T-helper 2 cell (primary cell): ENCODE measurements at regions not wholly inside any gene's neighbourhood (a gene's known extent, or its start where the extent isn't known, plus 50 kb on each side); places are given as distances from the start of the nearest gene placed in this dataset.

Experiments
- DNase-seq, 5 experiments: peaks; one replicate each; pipeline versions ENCODE4 v3.0.0 to v3.0.0-alpha.2; 2012 to 2022

DNA sequence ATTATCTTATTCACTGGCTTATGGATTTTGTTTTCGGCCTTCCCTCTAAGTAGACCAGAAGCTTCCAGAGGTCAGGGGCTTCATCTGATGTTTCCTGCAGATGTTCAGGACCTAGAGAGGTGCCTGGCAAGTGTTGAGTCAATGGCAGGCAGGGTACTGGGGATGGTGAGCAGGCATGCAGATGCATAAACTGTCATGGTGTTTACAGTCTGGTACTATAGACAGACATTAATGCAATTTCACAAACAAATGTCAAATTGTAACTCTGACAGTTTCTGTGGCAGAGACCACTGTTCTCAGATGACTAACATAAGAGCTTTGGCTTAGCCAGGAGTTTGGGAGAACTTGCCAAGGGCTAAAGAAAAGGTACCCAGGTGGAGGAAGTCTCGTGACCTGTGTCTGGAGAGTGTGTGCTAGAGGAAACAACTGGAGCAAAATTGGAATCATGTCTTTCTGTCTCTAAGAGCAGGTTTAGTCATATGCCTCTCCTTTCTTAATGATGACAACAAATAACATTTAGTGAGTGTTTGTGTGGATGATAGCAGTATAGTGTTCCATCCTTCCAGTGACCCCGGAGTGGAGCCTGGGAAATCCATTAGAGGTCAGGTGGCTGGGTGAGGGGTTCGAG lies 53.7 kb upstream of the TRAK1 start:
- DNase-seq, result no peak

DNA sequence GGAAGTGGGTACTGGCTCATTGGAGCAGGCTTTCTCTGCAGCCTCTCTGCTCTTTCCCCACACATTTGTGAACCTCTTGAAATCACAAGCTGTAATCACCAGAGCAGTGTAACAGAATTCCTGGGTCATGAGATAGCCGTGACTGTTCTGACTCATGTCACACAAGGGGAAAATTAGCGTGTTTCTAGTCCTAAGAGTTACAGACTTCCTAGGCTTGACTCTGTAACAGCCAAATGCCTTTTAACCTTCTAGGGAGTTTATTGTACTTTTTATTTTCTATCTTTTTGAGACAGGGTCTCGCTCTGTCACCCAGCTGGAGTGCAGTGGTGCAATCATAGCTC lies 54.7 kb upstream of the TRAK1 start:
- no peak for DNase-seq

DNA sequence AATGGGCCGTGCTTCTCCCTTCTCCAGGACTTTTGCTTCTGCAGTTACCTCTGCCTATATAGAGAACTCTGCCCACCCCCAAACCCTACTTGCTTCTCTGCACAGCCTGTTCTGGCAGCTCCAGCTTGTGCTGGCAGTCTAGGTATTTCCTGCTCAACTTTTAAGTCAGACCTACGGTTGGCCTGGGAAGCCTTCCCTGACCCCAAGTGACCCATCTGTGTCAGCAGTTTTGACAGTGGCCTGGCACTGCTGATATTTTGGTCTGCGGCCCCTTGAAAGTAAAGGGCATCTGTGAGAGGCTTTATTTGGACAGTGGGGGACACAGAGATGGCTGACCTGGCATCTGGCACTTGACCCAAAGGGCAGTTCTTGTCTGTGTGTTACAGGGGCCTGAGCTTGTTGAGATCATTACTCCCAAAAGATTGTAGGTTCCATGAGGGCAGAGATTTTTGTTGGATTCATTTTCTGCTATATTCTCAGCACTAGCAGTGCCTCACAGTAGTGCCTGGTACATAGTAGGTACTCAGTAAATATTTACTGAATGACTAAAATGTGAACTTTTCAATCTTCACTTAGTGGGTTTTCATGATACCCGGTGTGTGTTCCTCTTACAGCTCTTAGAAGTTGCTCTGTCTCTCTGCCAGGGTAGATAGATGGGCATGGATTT lies 55.2 kb upstream of the TRAK1 start:
- no peak for DNase-seq

DNA sequence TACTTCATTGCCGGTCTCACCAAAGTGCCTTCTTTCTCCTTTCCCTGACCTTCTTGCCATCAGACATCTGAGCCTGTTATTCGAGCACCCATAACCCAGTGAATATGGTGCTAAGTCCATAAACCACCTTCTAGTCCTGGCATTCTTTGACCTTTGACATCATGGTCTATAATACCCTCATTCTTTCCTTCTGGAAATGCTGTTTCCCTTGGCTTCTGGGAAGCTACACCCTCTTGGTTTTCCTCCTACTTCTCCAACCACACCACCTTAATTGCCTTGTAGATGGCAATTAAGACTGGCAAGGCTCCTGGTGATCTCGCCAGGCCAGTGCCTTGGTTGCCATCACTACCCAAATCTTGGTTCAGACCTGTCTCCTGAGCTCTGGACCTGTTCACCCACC lies 56.1 kb upstream of the TRAK1 start:
- DNase-seq, result no peak

DNA sequence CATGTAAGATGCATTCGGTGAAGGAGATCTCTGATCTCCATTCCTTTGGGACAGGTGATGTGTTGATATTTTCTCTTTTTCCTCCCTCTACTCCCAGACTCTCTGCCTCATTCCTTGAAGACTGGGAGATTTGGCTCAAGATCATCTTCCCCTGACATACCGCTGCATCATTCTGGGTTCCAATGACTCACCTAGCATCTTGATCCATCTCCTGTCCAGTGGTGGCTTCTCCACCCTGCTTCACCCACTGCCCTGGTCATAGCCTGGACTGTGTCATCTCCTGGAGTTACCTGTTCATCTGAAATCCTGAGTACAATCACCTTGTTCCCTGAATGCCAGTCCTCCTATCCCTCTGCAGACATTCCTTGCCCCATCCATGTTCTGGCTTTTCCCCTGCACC lies 57.4 kb upstream of the TRAK1 start:
- DNase-seq, result no peak

DNA sequence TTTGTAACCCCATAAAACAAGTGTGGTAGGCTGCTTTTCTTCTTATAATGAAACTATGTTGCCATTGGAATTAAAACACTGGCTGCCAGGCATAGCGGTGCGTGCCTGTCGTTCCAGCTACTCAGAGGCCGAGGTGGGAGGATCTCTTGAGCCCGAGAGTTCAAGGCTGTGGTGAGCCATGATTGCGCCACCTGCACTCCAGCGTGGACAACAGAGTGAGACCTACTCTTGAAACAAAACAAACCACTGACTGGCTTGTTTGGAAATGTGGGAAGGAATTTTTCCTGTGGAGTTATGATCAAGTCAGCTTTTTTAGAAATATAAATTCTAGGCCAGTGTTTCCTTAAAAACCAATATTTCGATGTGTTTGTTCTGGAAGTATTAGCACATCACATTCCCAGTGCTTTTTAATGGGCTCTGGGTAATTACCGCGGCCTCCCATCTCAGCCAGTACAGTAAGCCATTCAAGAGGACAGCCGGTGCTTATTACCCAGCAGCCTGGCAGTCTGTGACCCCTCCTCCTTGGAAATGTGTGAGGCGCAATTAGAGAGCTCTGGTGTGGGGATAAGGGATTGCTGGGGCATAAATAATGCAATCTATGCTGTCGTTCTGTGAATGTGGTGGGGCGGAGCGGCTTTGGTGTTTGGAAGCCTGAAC lies 58.3 kb upstream of the TRAK1 start:
- DNase-seq, result no peak

DNA sequence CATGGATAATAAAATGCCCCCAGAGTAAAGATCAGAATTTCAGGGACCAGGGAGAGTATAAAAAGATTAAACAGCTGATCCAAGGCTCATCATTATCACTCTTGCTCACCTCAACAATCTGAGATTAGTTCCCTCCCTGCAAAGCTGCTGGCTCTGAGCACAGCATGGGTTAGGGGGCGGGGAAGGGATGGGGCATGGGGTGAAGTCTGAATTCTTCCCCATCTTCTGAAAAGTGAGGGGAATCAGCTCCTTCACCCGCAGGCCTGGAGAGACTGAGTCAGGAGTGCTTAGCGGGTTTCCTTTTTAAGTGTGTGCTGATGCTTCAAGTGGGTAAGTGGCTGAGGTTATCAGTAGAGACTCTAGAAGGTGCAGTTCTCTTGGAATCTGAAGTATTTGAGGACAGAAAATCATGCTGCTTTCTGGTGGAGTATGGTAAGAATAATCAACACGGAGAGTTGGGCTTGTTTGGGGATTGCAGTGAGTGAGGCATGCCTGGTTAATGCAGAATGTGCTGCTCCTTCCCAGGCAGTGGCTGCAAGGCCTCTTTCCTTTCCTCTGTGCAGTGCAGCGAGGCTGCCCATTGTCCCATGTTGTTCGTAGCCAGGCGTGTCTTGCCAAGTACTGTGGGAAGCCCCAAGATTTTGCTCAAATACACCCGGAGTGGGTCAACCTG lies 59.2 kb upstream of the TRAK1 start:
- DNase-seq, result no peak

DNA sequence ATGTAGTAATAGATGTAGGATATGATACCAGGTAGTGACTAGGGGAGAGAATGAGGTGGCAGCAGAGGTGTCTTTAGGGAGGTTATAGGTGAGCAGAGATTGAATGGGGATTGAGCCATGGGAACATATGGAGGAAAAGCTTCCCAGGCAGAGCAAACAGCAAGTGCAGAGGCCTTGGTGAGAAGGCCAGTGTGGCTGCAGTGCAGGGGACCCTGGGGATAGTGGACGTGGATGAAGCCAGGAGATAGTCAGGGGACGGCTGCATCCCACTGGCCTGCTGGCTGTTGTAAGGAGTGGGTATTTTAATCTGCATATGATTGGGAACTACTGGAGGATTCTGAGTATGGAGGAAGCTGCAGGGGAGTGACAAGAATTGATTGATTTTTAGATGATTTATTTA lies 62.7 kb upstream of the TRAK1 start:
- no peak for DNase-seq

DNA sequence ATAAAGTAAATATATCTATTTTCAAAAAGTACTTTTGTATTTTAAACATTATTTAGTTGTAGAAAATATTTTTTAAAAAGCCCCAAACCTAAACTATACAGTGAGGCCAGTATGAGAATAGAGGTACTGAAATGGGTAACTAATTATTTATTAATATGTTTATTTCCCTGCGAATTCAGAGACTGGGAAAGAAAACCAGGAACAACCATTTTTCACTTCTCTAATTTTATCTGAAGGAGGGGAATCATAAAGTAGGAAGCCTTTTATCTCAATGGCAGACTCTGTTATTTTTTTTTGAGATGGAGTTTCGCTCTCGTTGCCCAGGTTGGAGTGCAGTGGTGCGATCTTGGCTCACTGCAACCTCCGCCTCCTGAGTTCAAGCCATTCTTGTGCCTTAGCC lies 63.6 kb upstream of the TRAK1 start:
- no peak for DNase-seq

DNA sequence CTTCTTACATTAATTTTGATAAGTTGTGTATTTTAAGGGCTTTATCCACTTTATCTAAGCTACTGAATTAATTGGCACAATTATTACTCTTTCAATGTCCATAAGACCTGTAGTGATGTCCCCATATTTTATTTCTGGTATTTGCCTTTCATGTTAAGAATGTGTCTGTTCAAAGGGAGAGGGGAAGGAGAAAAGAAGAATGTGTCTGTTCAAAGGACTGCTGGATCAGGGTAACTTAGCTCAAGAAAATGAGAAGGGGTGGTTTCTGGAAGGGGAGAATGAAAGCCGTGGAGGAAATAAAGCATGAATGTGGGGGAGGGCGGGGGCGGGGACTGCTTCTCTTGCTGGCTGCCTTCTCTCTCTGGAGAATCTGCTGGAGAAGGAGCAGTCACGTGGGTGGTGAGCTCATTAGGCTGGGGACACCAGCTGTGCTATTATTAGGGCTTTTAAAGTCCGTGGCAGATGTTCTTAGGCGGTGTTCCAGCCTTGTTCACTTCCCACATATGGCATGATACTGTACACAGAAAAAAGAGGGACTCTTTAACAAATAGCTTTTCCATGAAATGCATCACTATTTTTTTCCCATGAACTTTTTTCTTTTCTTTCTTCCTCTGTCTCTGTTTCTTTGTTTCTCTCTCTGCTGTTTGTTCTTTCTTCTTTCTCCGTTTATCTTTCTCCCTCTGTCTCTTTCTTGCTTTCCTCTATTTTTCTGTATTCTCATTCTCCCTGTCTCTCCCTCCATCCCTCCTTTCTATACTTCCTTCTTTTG lies 63.7 kb upstream of the ULK4 start:
- DNase-seq, result no peak

DNA sequence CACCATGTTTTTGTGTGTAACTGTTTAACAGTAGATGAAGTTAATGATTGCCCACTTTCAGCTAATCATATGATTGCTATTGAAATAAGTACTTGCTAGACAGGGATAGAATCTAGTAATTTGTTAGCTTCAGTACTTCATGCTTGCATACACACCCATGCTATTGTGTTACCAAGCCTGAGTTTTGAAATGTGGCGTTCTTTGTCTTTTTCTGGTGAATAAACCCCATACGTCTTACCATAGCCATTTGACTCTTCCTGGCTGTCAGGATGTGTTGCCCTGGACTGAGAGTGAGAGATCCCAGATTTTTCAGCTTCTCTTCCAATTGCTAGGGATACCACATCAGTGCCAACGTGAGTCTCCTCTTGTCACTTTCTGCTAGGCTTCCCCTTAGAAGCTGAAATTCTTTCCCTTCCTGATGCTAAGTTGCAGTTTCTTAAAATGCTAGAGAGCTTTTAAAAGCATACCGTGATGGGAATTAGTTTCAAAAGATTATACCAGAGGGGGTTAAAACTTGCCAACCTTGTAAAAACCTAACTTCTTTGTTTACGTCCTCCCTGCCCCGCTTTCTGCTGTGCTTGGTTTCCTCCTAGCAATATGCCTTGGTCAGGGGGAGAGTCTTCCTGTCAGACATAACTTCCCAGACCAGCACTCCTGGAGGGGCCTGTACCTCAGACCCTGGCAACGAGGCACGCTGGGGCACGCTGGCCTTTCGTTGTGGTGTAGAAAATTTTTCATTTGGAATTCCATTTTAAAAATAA lies 62.9 kb upstream of the ULK4 start:
- no peak for DNase-seq

DNA sequence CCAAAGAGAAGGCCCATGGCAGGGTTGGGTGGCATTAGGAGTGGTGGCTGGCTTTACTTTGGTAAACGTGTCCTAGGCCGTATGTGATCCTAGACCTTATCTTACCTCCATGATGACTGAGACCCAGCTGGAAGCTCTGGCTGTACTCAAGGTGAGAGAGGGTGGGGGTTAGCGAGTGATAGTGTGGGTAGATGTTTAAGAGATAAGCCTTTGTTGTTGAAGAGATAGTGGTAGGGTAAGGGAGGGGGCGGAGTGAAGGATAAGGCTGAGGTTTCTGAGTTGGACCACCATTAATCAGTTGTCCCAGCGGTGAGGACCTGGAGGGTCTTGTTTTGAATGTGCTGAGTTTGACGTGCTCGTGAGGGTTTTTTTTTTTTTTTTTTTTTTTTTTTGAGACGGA lies 61.5 kb upstream of the ULK4 start:
- peak in 2 of 5 experiments; percentile 14 to 88 for DNase-seq

DNA sequence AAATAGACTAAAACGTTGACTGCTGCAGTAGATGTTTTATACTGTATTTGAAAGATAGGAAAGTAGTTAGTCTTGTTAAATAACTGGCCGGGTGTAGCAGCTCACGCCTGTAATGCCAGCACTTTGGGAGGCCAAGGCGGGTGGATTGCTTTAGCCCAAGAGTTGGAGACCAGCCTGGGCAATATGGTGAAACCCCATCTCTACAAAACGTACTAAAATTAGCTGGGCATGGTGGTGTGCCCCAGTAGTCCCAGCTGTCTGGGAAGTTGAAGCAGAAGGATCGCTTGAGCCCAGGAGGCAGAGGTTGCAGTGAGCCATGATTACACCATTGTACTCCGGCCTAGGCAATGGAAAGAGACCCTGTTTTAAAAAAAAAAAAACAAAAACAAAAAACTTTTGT lies 60.5 kb upstream of the ULK4 start:
- DNase-seq, result no peak

DNA sequence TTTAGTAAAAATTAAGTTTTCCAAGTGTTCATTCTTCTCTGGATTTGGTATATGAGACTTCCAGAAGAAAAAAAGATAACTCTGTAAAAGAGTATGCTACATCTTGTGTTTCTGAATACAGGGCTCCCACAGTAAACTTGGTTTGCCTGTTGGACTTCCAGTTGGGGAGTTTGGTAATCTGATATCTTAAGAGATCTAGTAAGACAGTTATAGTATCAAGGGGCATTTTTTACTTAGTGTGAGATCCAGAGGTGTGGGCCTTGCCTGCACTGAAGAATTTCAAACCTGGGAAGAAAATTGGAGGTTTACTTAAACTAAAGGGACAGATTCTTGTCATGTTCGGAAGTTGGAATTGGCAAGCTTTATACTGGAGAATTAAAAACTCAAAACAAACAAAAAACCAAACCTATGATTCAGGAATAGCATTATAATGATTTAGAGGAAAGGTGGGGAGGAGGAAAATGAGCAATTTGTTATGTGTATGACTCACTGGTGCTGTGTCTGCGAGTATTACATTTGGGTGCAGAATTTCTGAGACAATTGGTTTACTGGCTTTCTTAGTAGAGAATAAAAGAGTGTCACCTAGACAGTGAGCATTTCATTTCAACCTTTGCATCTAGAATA lies 58.9 kb upstream of the ULK4 start:
- DNase-seq, result no peak

DNA sequence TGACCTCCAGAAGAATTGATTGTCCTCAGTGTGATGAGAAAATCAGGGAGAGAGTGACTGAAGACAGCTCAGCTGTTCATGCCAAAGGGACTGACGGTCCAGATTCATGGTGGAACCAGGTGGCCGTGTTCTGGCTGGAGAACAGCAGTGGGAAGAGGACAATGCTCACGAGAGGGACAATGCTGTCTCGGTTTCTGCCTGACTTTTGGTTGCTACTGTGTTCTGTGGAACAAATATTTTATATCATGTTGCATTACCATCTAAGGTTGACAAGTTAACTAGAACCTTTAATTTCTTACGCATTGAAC lies 58.0 kb upstream of the ULK4 start:
- no peak for DNase-seq

DNA sequence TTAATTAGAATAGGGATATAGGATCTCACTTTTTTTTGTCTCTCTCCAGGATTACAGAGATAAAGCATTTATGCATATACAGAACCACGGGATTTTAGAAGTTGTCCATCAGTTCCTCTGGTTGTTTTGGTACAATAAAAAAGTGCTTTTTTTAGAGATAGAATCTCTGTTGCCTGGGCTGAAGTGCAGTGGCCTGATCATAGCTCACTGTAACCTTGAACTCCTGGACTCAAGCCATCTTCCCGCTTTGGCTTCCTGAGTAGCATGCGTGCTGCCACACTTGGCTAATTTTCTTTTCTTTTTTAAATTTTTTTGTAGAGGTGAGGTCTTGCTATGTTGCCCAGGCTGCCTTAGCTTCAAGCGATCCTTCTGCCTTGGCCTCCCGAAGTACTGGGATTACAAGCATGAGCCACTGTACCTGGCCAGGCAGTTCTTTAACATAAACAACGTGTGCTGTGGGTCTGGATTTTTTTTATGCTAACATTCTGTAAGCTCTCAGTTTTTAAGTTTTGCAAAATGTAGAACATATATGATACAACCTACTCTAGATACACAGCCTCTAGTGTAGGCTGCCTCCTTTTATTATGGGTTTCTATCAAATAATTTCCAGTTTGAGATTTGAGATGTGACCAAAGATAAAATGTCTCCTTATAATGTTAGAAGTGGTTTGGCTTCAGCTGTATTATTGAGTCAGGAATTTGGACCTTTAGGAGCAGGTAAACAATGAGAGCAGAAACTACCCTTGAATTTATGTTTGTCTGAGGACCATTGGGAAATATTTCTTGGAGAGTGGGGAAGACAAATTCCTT lies 57.4 kb upstream of the ULK4 start:
- DNase-seq, result no peak

DNA sequence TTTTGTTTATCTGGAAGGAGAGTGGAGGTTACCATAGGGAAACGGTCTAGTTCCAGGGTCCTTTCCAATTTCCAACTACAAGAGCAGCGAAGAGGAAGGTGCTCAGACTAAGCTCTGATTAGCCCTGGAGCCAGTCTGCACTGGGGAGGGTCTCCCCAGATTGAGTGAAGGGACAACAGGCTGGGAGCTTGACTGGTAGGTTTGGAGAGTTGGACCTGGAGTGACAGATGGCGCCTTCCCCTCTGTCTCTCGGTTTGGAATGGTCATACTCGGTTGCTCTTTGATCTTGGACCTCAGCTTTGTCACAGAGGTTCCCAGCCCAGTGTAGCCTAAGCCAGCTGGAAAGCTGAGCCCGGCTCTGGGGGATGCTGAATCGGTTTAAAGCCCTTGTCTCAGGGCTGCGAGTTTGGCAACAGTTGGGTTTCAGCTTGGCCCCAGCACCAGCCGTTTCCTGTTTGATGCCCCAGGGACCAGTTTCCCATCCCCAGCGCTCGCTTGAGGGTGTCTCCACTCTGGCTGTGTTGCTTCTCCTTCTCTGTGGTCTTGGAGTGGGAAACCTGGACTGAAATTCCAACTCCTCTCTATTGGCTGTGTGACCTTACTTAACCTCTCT lies 53.1 kb upstream of the ULK4 start:
- DNase-seq, result no peak

DNA sequence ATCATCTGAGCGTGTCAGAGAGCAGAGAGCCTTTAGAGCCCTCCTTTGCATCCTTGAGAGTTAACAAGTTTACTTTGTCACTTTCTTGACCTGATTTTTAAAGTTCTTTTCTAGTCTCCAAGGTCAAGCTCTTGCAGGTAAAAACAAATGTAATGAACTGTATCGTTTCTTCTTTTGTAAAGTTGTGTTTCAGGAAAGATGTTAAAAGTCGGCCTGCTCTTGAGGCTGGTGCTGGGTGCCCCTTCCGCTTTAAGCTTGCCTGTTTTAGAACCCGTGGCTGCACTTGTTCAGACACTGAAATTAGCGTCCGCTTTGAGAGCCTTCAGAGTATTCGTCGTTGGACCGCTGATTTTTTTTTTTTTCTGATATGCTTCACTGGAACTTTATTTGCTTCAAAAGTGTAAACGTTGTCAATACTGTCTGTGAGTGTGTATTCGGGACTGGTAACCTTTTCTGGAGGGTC lies 52.6 kb upstream of the ULK4 start:
- DNase-seq, result peak in 1 of 5 experiments; percentile 48

DNA sequence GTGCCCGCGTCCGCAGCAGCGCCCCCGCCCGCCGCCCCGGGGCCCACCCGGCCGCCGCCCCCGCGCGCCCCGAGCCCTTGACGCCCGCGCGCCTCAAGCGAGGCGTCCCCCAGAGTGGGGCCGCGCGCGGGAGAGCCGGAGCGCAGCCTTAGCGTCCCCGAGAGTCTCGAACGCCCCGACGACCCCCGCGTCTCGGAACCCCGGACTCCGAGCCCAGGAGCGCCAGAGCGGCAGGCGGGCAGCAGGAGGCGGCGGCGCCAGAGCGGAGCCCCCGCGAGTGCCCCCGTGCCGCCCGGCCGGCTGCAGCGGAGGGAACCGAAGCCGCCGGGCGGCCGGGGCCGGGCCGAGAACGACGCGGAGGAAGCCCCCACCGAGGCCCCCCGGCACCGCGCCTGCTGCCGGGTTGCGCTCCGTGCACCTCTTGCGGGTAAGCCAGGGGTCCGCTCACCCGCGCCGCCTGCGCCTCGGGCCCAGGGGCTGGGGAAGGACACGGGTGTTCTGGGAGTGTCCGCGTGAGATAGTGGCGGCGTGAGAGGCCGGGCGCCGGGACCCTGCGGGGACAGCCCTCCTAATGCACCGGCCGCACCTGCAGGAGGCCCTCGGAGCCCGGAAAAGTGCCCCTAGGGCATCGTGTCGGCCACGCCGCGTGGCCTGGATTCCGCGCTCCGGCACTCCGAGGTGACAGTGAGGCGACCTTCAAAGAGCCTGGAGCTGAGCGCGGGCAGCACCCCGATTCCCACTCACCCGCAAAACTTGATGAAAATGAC lies 52.0 kb upstream of the ULK4 start:
- DNase-seq, result peak in 4 of 5 experiments; percentile 7 to 53 (median 28)
